ENCODE measurements at regions not wholly inside any gene's neighbourhood (a gene's known extent, or its start where the extent isn't known, plus 50 kb on each side); places are given as distances from the start of the nearest gene placed in this dataset.

GRCh38 chr10:44591911-44592310 lies 207.0 kb upstream of the CXCL12 start:
- POLR2A ChIA-PET = no interaction called here
- no TSS peak for BruUV-seq (replicated peaks)
- H3K9ac ChIP-seq (ENCODE audit: insufficient read depth in 1 of 2, low read depth in 2 of 2, low read length in 2 of 2) = no peak overlapping the region

More at GRCh38 chr10:44591911-44592310, 207.0 kb upstream of the CXCL12 start:
- intact Hi-C loops (cut with micrococcal nuclease) (no loop called here), in situ Hi-C loops (cut with MboI) (no loop called here)
- 0% methylated on average over 1 of the region's 1 CpG for WGBS (ENCODE audit: insufficient coverage, low coverage, missing lambda C conversion rate)
- FAIRE-seq = no peak
- H3K4me3 ChIP-seq = no peak overlapping the region
- TF ChIP-seq MYNN (IDR thresholded peaks at IDR 0.05) = no peak
- no peak for TF ChIP-seq MYNN (CRISPR knock-in tag; IDR thresholded peaks at IDR 0.05)
- TF ChIP-seq RFX7 (CRISPR knock-in tag; IDR thresholded peaks at IDR 0.05) = no peak
- TF ChIP-seq MTA1 (IDR thresholded peaks at IDR 0.05; ENCODE audit: borderline replicate concordance) = no peak
- no peak for TF ChIP-seq KDM4B (IDR thresholded peaks at IDR 0.05; ENCODE audit: borderline replicate concordance in 2 of 2, low read depth in 1 of 2)
- no peak for TF ChIP-seq ZFPM2 (CRISPR knock-in tag; IDR thresholded peaks at IDR 0.05)
- TF ChIP-seq ASH1L (IDR thresholded peaks at IDR 0.05; ENCODE audit: borderline replicate concordance, low read depth, partially characterized antibody) = no peak
- no peak for TF ChIP-seq SMAD1 (IDR thresholded peaks at IDR 0.05; ENCODE audit: low read depth, low read length, partially characterized antibody)
- no peak for TF ChIP-seq MCM5 (IDR thresholded peaks at IDR 0.05; ENCODE audit: low read depth)
- TF ChIP-seq PATZ1 (CRISPR knock-in tag; IDR thresholded peaks at IDR 0.05; ENCODE audit: borderline replicate concordance) = no peak
- TF ChIP-seq HDGF (IDR thresholded peaks at IDR 0.05) = no peak
- no peak for TF ChIP-seq ELK3 (CRISPR knock-in tag; IDR thresholded peaks at IDR 0.05)
- no peak for TF ChIP-seq SRSF3 (IDR thresholded peaks at IDR 0.05; ENCODE audit: insufficient read depth, low read length)
- no peak for TF ChIP-seq KDM5B (IDR thresholded peaks at IDR 0.05; ENCODE audit: insufficient replicate concordance, low read depth, low read length)
- no peak for TF ChIP-seq ZNF384 (IDR thresholded peaks at IDR 0.05; ENCODE audit: low read depth, low read length)
- TF ChIP-seq, protein P1, sequence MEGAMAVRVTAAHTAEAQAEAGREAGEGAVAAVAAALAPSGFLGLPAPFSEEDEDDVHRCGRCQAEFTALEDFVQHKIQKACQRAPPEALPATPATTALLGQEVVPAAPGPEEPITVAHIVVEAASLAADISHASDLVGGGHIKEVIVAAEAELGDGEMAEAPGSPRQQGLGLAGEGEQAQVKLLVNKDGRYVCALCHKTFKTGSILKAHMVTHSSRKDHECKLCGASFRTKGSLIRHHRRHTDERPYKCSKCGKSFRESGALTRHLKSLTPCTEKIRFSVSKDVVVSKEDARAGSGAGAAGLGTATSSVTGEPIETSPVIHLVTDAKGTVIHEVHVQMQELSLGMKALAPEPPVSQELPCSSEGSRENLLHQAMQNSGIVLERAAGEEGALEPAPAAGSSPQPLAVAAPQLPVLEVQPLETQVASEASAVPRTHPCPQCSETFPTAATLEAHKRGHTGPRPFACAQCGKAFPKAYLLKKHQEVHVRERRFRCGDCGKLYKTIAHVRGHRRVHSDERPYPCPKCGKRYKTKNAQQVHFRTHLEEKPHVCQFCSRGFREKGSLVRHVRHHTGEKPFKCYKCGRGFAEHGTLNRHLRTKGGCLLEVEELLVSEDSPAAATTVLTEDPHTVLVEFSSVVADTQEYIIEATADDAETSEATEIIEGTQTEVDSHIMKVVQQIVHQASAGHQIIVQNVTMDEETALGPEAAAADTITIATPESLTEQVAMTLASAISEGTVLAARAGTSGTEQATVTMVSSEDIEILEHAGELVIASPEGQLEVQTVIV (CRISPR knock-in tag; IDR thresholded peaks at IDR 0.05; ENCODE audit: borderline replicate concordance) = no peak
- TF ChIP-seq MTF1 (CRISPR knock-in tag; IDR thresholded peaks at IDR 0.05; ENCODE audit: borderline replicate concordance) = no peak
- DNase-seq (ENCODE audit: extremely low read depth in 1 of 4, low spot score in 3 of 4) = no peak
- H3K79me2 ChIP-seq (ENCODE audit: control insufficient read depth, insufficient read depth, low read length) = no peaks in the 10 kb centered on the region
- no peak overlapping the region for H3K27ac ChIP-seq (ENCODE audit: extremely low read depth, low read depth, low read length)
- no peaks in the 10 kb centered on the region for H3K9me3 ChIP-seq (replicated peaks; ENCODE audit: control insufficient read depth, insufficient read depth, low read depth, low read length)
- H3K4me1 ChIP-seq (replicated peaks in 1 of 2; ENCODE audit: control insufficient read depth in 2 of 2, insufficient read depth in 2 of 2, low read length in 2 of 2) = no peaks in the 10 kb centered on the region
- no peaks in the 10 kb centered on the region; the same call in 1 of the 2 replicates for H4K20me1 ChIP-seq (replicated peaks; ENCODE audit: control insufficient read depth, insufficient read depth, low read length)
- ATAC-seq = no peak
- no peaks in the 10 kb centered on the region for H3K9me1 ChIP-seq (ENCODE audit: control insufficient read depth, insufficient read depth, low read length)
- peaks cover 0 to 49% of the 10 kb centered on the region in 2 experiments; a peak in 3 of 5 replicates for H3K27me3 ChIP-seq (ENCODE audit: control insufficient read depth in 2 of 2, insufficient read depth in 2 of 2, low read length in 2 of 2)
- no peaks in the 10 kb centered on the region for H3K36me3 ChIP-seq (ENCODE audit: control insufficient read depth, insufficient read depth, low read length)
- CTCF ChIA-PET (ENCODE audit: low intra/inter-chr PET ratio) = no interaction called here
- no peak overlapping the region for H3K4me2 ChIP-seq (ENCODE audit: insufficient read depth, low read length)
- no peak overlapping the region for H2AFZ ChIP-seq (ENCODE audit: low read depth, low read length)

Data from K562 (cell line).